ENCODE measurements at regions not wholly inside any gene's neighbourhood (a gene's known extent, or its start where the extent isn't known, plus 50 kb on each side); places are given as distances from the start of the nearest gene placed in this dataset.

GRCh38 chr4:42278709-42279324 lies 118.5 kb upstream of the SHISA3 start:
- TF ChIP-seq EP300 (IDR thresholded peaks at IDR 0.05) (no peak), CTCF (IDR thresholded peaks at IDR 0.05) (no peak), POLR2A (IDR thresholded peaks at IDR 0.05) (no peak), POLR2AphosphoS5 (IDR thresholded peaks at IDR 0.05) (no peak)
